HG03060 (cell line): ENCODE measurements at regions not wholly inside any gene's neighbourhood (a gene's known extent, or its start where the extent isn't known, plus 50 kb on each side); places are given as distances from the start of the nearest gene placed in this dataset.
"Not testable (repeated sequence)": the region's sequence is repeated elsewhere in the genome, so short reads cannot be mapped to it uniquely, and the experiment has no call there.

Source experiments
- ATAC-seq: cut with Tn5 transposase; IDR thresholded peaks from one replicate; pipeline ENCODE4 v1.9.1; 2021; ENCODE audit warnings: low read depth, moderate number of reproducible peaks; ENCODE audit not compliant: unreplicated experiment

- no peak for ATAC-seq
These were observed 771.7 kb upstream of the CTNND2 start for GRCh38 chr5:12675959-12676358.

- no peak for ATAC-seq
These were observed 767.9 kb upstream of the CTNND2 start for GRCh38 chr5:12672141-12672540.

GRCh38 chr5:12669326-12669725, 765.1 kb upstream of the CTNND2 start:
- no peak for ATAC-seq

GRCh38 chr5:12668564-12668963, 764.3 kb upstream of the CTNND2 start:
- ATAC-seq: no peak

GRCh38 chr5:12667818-12668217, 763.6 kb upstream of the CTNND2 start:
- ATAC-seq: not testable (repeated sequence)

GRCh38 chr5:12665772-12666171, 761.5 kb upstream of the CTNND2 start:
- ATAC-seq: not testable (repeated sequence)

- ATAC-seq: no peak
These were observed 758.5 kb upstream of the CTNND2 start for GRCh38 chr5:12662545-12663314.

- no peak for ATAC-seq
These were observed 757.5 kb upstream of the CTNND2 start for GRCh38 chr5:12661617-12662370.

- not testable (repeated sequence) for ATAC-seq
These were observed 756.2 kb upstream of the CTNND2 start for GRCh38 chr5:12660279-12661107.

GRCh38 chr5:12659686-12660085, 755.4 kb upstream of the CTNND2 start:
- no peak for ATAC-seq

GRCh38 chr5:12658871-12659446, 754.7 kb upstream of the CTNND2 start:
- ATAC-seq: no peak

- ATAC-seq: not testable (repeated sequence)
These were observed 753.7 kb upstream of the CTNND2 start for GRCh38 chr5:12657914-12658474.

GRCh38 chr5:12655675-12656074, 751.4 kb upstream of the CTNND2 start:
- ATAC-seq: no peak

- no peak for ATAC-seq
These were observed 748.0 kb upstream of the CTNND2 start for GRCh38 chr5:12652201-12652600.

GRCh38 chr5:12648558-12648957, 744.3 kb upstream of the CTNND2 start:
- no peak for ATAC-seq

- no peak for ATAC-seq
These were observed 743.4 kb upstream of the CTNND2 start for GRCh38 chr5:12647613-12648012.

GRCh38 chr5:12645582-12645981, 741.3 kb upstream of the CTNND2 start:
- no peak for ATAC-seq

- ATAC-seq: no peak
These were observed 732.0 kb upstream of the CTNND2 start for GRCh38 chr5:12636209-12636608.

- ATAC-seq: no peak
These were observed 722.3 kb upstream of the CTNND2 start for GRCh38 chr5:12626556-12626955.

- ATAC-seq: no peak
These were observed 721.5 kb upstream of the CTNND2 start for GRCh38 chr5:12625667-12626263.
